Upper lobe of left lung (tissue), 6 donors: ENCODE measurements at regions not wholly inside any gene's neighbourhood (a gene's known extent, or its start where the extent isn't known, plus 50 kb on each side); places are given as distances from the start of the nearest gene placed in this dataset.

Experiments
- ATAC-seq, 2 donors: fragments of 200-7000 bp; cut with Tn5 transposase; one replicate each; pipeline ENCODE4 v1.9.1; 2022; ENCODE audit warnings: mild to moderate bottlenecking in 2 of 2, moderate library complexity in 2 of 2; ENCODE audit not compliant: low FRiP score in 2 of 2
- DNase-seq, 2 donors: peaks; one replicate each; pipeline ENCODE4 v3.0.0-alpha.2; 2019 to 2020
- H3K27ac ChIP-seq, 4 donors: fragments of 200-600 bp; sonication (generic); one replicate each; pipeline ENCODE4 v1.5.1; 2016 to 2019
- H3K27me3 ChIP-seq, 4 donors: fragments of 200-600 bp; sonication (generic); one replicate each; pipeline ENCODE4 v1.5.1; 2017 to 2019
- H3K36me3 ChIP-seq, 4 donors: fragments of 200-600 bp; sonication (generic); one replicate each; pipeline ENCODE4 v1.5.1; 2016 to 2019
- H3K4me1 ChIP-seq, 4 donors: fragments of 200-600 bp; sonication (generic); one replicate each; pipeline ENCODE4 v1.5.1; 2018 to 2019
- H3K4me3 ChIP-seq, 4 donors: fragments of 200-600 bp; sonication (generic); one replicate each; pipeline ENCODE4 v1.5.1; 2017 to 2019; ENCODE audit warnings: mild to moderate bottlenecking in 2 of 4, moderate library complexity in 1 of 4
- H3K9me3 ChIP-seq, 4 donors: fragments of 200-600 bp; sonication (generic); one replicate each; pipeline ENCODE4 v1.5.1; 2018 to 2019
- CTCF ChIP-seq, 6 experiments: fragments of 450-650 bp in 4 of 6; fragments of 200-600 bp in 2 of 6; sonication (generic) in 2 of 6; IDR thresholded peaks; one replicate each; pipeline ENCODE4 v1.5.1; 2016 to 2019; ENCODE audit warnings: antibody characterized with exemption in 6 of 6
- EP300 ChIP-seq, 4 donors: sonication (generic); formaldehyde crosslinking; IDR thresholded peaks; one replicate each; pipeline ENCODE4 v1.5.1; 2017; ENCODE audit warnings: antibody characterized with exemption in 4 of 4, control low read depth in 2 of 4
- POLR2A ChIP-seq, 4 donors: fragments of 450-650 bp; IDR thresholded peaks; one replicate each; pipeline ENCODE4 v1.5.1; 2016 to 2017; ENCODE audit warnings: antibody characterized with exemption in 4 of 4, mild to moderate bottlenecking in 2 of 4
- POLR2AphosphoS5 ChIP-seq, 2 donors: sonication (generic); formaldehyde crosslinking; IDR thresholded peaks; one replicate each; pipeline ENCODE4 v1.5.1; 2017; ENCODE audit warnings: antibody characterized with exemption in 2 of 2
- WGBS, 2 donors: methylation state at CpG; one replicate each; pipeline ENCODE4 v1.1.5; 2017 to 2018; 5-methylcytosine and 5-hydroxymethylcytosine counted together
- donor health status: DM: no; HTN: no; CAD: no; lungs with moderate emphysema.
- donor health status: DM: no; HTN: yes; CAD: no; lungs with severe emphysema.

GRCh38 chr3:194869482-194870169 lies 183.9 kb downstream of the FAM43A start:
- Histone ChIP-seq H3K36me3 (no peaks in the 10 kb centered on the region), H3K27me3 (no peaks in the 10 kb centered on the region), H3K9me3 (peaks cover 0 to 3% (median 0%) of the 10 kb centered on the region in 4 donors), H3K4me3 (no peak overlapping the region), H3K27ac (no peak overlapping the region), H3K4me1 (peaks cover 13 to 44% (median 28%) of the 10 kb centered on the region in 4 donors)
- 91% methylated on average over 14 of the region's 14 CpGs for WGBS, 2 donors
- TF ChIP-seq EP300 (IDR thresholded peaks at IDR 0.05): no peak
- no peak for TF ChIP-seq POLR2A (IDR thresholded peaks at IDR 0.05)
- TF ChIP-seq CTCF (IDR thresholded peaks at IDR 0.05): no peak
- no peak for TF ChIP-seq POLR2AphosphoS5 (IDR thresholded peaks at IDR 0.05)
- DNase-seq (no peak), ATAC-seq (no peak)

GRCh38 chr3:194870394-194871110 lies 184.9 kb downstream of the FAM43A start:
- Histone ChIP-seq H3K4me1 (peaks cover 13 to 35% (median 26%) of the 10 kb centered on the region in 4 donors), H3K4me3 (no peak overlapping the region), H3K9me3 (peaks cover 0 to 3% (median 0%) of the 10 kb centered on the region in 4 donors), H3K36me3 (no peaks in the 10 kb centered on the region), H3K27ac (no peak overlapping the region), H3K27me3 (no peaks in the 10 kb centered on the region)
- TF ChIP-seq POLR2A (IDR thresholded peaks at IDR 0.05) (no peak), EP300 (IDR thresholded peaks at IDR 0.05) (no peak), POLR2AphosphoS5 (IDR thresholded peaks at IDR 0.05) (no peak), CTCF (IDR thresholded peaks at IDR 0.05) (no peak)
- DNase-seq: no peak
- ATAC-seq: peak in 1 of 2 donors; percentile 29
- 71 to 81% methylated on average over 7 to 13 of the region's 13 CpGs for WGBS, 2 donors

GRCh38 chr3:194871143-194871863 lies 185.6 kb downstream of the FAM43A start:
- Histone ChIP-seq H3K4me1 (peaks cover 13 to 32% (median 26%) of the 10 kb centered on the region in 4 donors), H3K4me3 (no peak overlapping the region), H3K27me3 (no peaks in the 10 kb centered on the region), H3K36me3 (no peaks in the 10 kb centered on the region), H3K27ac (peak overlapping the region in 3 of 4 donors; percentile 25 to 60 (median 58)), H3K9me3 (peaks cover 0 to 3% (median 0%) of the 10 kb centered on the region in 4 donors)
- ATAC-seq: peak; percentile 54 to 86
- TF ChIP-seq CTCF (IDR thresholded peaks at IDR 0.05) (no peak), POLR2AphosphoS5 (IDR thresholded peaks at IDR 0.05) (no peak), POLR2A (IDR thresholded peaks at IDR 0.05) (no peak), EP300 (IDR thresholded peaks at IDR 0.05) (no peak)
- 51 to 57% methylated on average over 6 to 13 of the region's 13 CpGs for WGBS, 2 donors
- DNase-seq: peak; percentile 33 to 86

- ATAC-seq: peak; percentile 4 to 72
- TF ChIP-seq CTCF (IDR thresholded peaks at IDR 0.05) (no peak), POLR2AphosphoS5 (IDR thresholded peaks at IDR 0.05) (no peak), EP300 (IDR thresholded peaks at IDR 0.05) (no peak), POLR2A (IDR thresholded peaks at IDR 0.05) (no peak)
- 77 to 84% methylated on average over 14 of the region's 14 CpGs for WGBS, 2 donors
- H3K27me3 ChIP-seq: no peaks in the 10 kb centered on the region
- H3K27ac ChIP-seq: peak overlapping the region in 3 of 4 donors; percentile 25 to 60 (median 58)
- H3K36me3 ChIP-seq: no peaks in the 10 kb centered on the region
- H3K4me1 ChIP-seq: peaks cover 11 to 29% (median 23%) of the 10 kb centered on the region in 4 donors
- H3K4me3 ChIP-seq: no peak overlapping the region
- no peak for DNase-seq
- peaks cover 0 to 3% (median 0%) of the 10 kb centered on the region in 4 donors for H3K9me3 ChIP-seq
These were observed 186.4 kb downstream of the FAM43A start for GRCh38 chr3:194871864-194872668.
